Transverse colon (tissue), 4 donors: ENCODE measurements at regions not wholly inside any gene's neighbourhood (a gene's known extent, or its start where the extent isn't known, plus 50 kb on each side); places are given as distances from the start of the nearest gene placed in this dataset.

Experiments
- DNase-seq: peaks from one replicate; pipeline ENCODE4 v3.0.0-alpha.2; 2019
- H3K27ac ChIP-seq, 4 donors: fragments of 200-600 bp; sonication (generic); 2 replicates each; pipeline ENCODE4 v1.5.1; 2016 to 2018; ENCODE audit warnings: inconsistent platforms in 4 of 4
- H3K27me3 ChIP-seq: fragments of 200-600 bp; sonication (generic); 2 replicates; pipeline ENCODE4 v1.5.1; 2017; ENCODE audit warnings: inconsistent platforms
- H3K36me3 ChIP-seq, 4 donors: fragments of 200-600 bp; sonication (generic); 2 replicates each; pipeline ENCODE4 v1.5.1; 2017 to 2019; ENCODE audit warnings: inconsistent platforms in 4 of 4
- H3K4me1 ChIP-seq, 4 donors: fragments of 200-600 bp; sonication (generic); 2 replicates each; pipeline ENCODE4 v1.5.1; 2017 to 2020; ENCODE audit warnings: inconsistent platforms in 4 of 4
- H3K4me3 ChIP-seq, 4 donors: fragments of 200-600 bp; sonication (generic); 1 replicate in 1 of 4; 2 replicates in 3 of 4; pipeline versions ENCODE4 v1.5.1 to v1.6.1; 2017 to 2019; ENCODE audit warnings: inconsistent platforms in 4 of 4
- H3K9me3 ChIP-seq, 2 donors: fragments of 200-600 bp; sonication (generic); 2 replicates each; pipeline ENCODE4 v1.5.1; 2017 to 2019; ENCODE audit warnings: inconsistent platforms in 2 of 2
- EP300 ChIP-seq: sonication (generic); formaldehyde crosslinking; IDR thresholded peaks from one replicate; pipeline ENCODE4 v1.6.1; 2017; ENCODE audit warnings: antibody characterized with exemption, low read depth
- POLR2A ChIP-seq: fragments of 450-650 bp; IDR thresholded peaks from one replicate; pipeline ENCODE4 v1.6.1; 2016; ENCODE audit warnings: antibody characterized with exemption, mild to moderate bottlenecking, moderate library complexity
- POLR2AphosphoS5 ChIP-seq, 3 donors: sonication (generic); formaldehyde crosslinking; IDR thresholded peaks; one replicate each; pipeline ENCODE4 v1.6.1; 2016; ENCODE audit warnings: antibody characterized with exemption in 3 of 3
- WGBS, 2 donors: methylation state at CpG; one replicate each; pipeline ENCODE4 v1.1.5; 2018; ENCODE audit warnings: low coverage in 1 of 2; 5-methylcytosine and 5-hydroxymethylcytosine counted together
- in situ Hi-C, 4 donors: fragments of 200-750 bp; cut with MboI; loops; one replicate each; pipeline versions ENCODE4 v1.15.0 to v1.15.1; 2017; ENCODE audit warnings: low sequenced_read_pairs in 3 of 4, low pct_ligation_motif_present in 1 of 4, low pct_unique_long_range_greater_than_20kb in 1 of 4
- intact Hi-C: fragments of 100-400 bp; cut with DNase I; formaldehyde crosslinking; loops from one replicate; pipeline ENCODE4 v1.15.1; 2023; ENCODE audit warnings: low total_unique reads
- TF ChIP-seq, protein P1 (sequence below), 5 experiments: fragments of 200-600 bp in 3 of 5; fragments of 450-650 bp in 2 of 5; sonication (generic) in 3 of 5; IDR thresholded peaks; 1 replicate in 2 of 5; 2 replicates in 3 of 5; pipeline ENCODE4 v1.5.1; 2016 to 2017; ENCODE audit warnings: antibody characterized with exemption in 5 of 5, inconsistent platforms in 3 of 5, mild to moderate bottlenecking in 2 of 5, moderate library complexity in 1 of 5

DNA sequence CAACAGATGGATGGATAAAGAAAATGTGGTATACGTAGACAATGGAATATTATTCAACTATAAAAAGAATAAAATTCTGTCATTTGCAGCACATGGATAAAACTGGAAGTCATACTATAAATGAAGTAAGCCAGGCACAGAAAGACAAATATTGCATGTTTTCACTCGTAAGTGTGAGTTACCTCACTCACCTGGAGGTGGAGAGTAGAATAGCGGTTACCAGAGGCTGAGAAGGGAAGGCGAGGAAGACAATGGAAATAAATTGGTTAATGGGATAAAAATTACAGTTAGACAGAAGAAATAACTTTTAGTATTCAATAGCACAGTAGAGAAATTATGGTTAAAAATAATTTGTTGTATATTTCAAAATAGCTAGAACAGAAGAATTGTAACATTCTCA lies 141.6 kb downstream of the EFHB start:
- intact Hi-C loops (no loop called here), in situ Hi-C loops (no loop called here)
- Histone ChIP-seq H3K4me1 (no peaks in the 10 kb centered on the region), H3K27me3 (no peaks in the 10 kb centered on the region), H3K9me3 (no peaks in the 10 kb centered on the region), H3K4me3 (no peak overlapping the region), H3K36me3 (no peaks in the 10 kb centered on the region), H3K27ac (no peak overlapping the region)
- TF ChIP-seq POLR2AphosphoS5 (IDR thresholded peaks at IDR 0.05) (no peak), POLR2A (no peak), EP300 (no peak)
- TF ChIP-seq, protein P1, sequence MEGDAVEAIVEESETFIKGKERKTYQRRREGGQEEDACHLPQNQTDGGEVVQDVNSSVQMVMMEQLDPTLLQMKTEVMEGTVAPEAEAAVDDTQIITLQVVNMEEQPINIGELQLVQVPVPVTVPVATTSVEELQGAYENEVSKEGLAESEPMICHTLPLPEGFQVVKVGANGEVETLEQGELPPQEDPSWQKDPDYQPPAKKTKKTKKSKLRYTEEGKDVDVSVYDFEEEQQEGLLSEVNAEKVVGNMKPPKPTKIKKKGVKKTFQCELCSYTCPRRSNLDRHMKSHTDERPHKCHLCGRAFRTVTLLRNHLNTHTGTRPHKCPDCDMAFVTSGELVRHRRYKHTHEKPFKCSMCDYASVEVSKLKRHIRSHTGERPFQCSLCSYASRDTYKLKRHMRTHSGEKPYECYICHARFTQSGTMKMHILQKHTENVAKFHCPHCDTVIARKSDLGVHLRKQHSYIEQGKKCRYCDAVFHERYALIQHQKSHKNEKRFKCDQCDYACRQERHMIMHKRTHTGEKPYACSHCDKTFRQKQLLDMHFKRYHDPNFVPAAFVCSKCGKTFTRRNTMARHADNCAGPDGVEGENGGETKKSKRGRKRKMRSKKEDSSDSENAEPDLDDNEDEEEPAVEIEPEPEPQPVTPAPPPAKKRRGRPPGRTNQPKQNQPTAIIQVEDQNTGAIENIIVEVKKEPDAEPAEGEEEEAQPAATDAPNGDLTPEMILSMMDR (IDR thresholded peaks at IDR 0.05), result no peak
- WGBS, 2 donors, result 68 to 82% methylated on average over 4 of the region's 4 CpGs
- no peak for DNase-seq

DNA sequence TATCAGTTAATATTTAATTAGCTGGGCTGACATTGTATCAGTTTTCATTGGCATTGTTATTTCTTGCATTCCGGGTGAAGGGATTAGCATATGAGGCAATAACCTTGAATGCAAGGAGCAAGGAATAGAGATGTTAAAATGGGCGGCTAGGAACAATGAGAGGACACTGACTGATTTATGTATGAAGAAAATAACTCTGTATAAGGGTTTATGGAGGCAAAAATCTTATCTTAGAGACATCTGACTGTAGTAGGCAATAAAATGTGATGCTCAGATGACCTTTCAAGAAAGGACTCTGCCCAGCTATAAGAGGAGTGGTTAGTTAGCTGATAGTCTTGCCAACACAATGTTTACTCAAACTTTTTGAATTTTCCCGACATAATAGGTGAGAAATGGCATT lies 158.3 kb downstream of the EFHB start:
- DNase-seq, result no peak
- intact Hi-C loops (no loop called here), in situ Hi-C loops (no loop called here)
- WGBS, 2 donors, result 27 to 30% methylated on average over 3 of the region's 3 CpGs
- TF ChIP-seq, protein P1 (IDR thresholded peaks at IDR 0.05), result no peak
- no peak for TF ChIP-seq POLR2AphosphoS5 (IDR thresholded peaks at IDR 0.05)
- no peak for TF ChIP-seq EP300
- TF ChIP-seq POLR2A, result no peak
- Histone ChIP-seq H3K4me3 (no peak overlapping the region), H3K4me1 (peaks cover 0 to 8% (median 0%) of the 10 kb centered on the region in 4 donors), H3K36me3 (no peaks in the 10 kb centered on the region), H3K27me3 (no peaks in the 10 kb centered on the region), H3K9me3 (no peaks in the 10 kb centered on the region), H3K27ac (no peak overlapping the region)

DNA sequence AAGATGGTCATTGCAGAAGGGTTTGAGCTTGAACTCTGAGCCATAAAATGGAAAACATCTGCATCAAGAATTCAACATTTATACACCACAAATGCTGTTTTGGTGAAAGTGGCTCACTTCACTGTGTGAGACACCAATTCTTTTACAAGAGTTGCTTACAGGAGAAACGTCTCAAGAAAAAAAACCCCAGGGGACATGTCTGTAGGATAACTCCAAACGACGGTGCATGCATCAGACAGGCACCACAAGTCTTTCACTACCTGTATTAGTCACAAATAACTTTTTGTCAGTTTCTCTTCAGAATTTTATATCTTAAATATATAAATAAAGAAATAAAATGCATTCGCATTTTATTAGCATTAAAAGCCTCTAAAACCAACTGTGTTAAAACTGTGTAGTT lies 164.3 kb downstream of the EFHB start:
- no peak for DNase-seq
- in situ Hi-C loops, result no loop called here
- Histone ChIP-seq H3K9me3 (no peaks in the 10 kb centered on the region), H3K36me3 (no peaks in the 10 kb centered on the region), H3K27ac (no peak overlapping the region), H3K4me3 (no peak overlapping the region), H3K27me3 (no peaks in the 10 kb centered on the region), H3K4me1 (no peaks in the 10 kb centered on the region)
- TF ChIP-seq POLR2AphosphoS5 (IDR thresholded peaks at IDR 0.05) (no peak), EP300 (no peak), POLR2A (no peak)
- TF ChIP-seq, protein P1 (IDR thresholded peaks at IDR 0.05), result no peak
- WGBS, 2 donors, result 64 to 73% methylated on average over 4 of the region's 4 CpGs
- intact Hi-C loops, result no loop called here

DNA sequence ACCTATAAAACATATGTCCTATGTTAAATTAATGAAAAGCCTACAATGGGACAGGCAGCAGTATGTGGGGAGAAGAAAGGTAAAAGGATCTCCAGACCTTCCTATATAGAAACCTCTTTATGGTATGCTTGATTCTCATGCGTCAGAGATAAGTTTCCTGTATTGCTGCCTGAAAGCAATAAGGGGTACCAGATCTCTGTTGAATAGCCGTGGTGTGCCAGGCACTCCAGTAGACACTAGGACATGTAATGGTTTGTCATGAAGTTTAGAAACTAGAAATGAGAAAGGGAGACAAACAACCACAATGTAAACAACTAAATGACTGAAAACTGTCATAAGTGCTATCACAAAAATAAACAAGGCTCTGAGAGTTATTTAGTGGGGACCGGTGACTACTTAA lies 168.1 kb downstream of the EFHB start:
- whole genome bisulfite sequencing, 2 donors, result 66 to 68% methylated on average over 3 of the region's 3 CpGs
- in situ Hi-C loops (no loop called here), intact Hi-C loops (no loop called here)
- Histone ChIP-seq H3K36me3 (no peaks in the 10 kb centered on the region), H3K9me3 (no peaks in the 10 kb centered on the region), H3K27me3 (no peaks in the 10 kb centered on the region), H3K27ac (no peak overlapping the region), H3K4me1 (no peaks in the 10 kb centered on the region), H3K4me3 (no peak overlapping the region)
- DNase-seq, result no peak
- TF ChIP-seq EP300, result no peak
- no peak for TF ChIP-seq POLR2A
- TF ChIP-seq, protein P1 (IDR thresholded peaks at IDR 0.05), result no peak
- TF ChIP-seq POLR2AphosphoS5 (IDR thresholded peaks at IDR 0.05), result no peak
